Activated T-helper 2 cell treated with anti-CD3 and anti-CD28 coated beads, Interferon-gamma antibody, Interleukin-2, Interleukin-4, amounts not matched to agents 10 μg/mL and 5 μg/mL and 100 μg/mL, durations not matched to agents 14 hours and 24 hours and 36 hours (primary cell): ENCODE measurements at regions not wholly inside any gene's neighbourhood (a gene's known extent, or its start where the extent isn't known, plus 50 kb on each side); places are given as distances from the start of the nearest gene placed in this dataset.
"Not testable (repeated sequence)": the region's sequence is repeated elsewhere in the genome, so short reads cannot be mapped to it uniquely, and the experiment has no call there.

ENCODE experiments used
- DNase-seq: peaks from one replicate; pipeline ENCODE4 v3.0.0; 2021; ENCODE audit warnings: low spot score
- H3K27ac Mint-ChIP-seq: one replicate; pipeline ENCODE4 v1.8.0; 2021; ENCODE audit warnings: mixed read lengths
- H3K27me3 Mint-ChIP-seq: one replicate; pipeline ENCODE4 v1.8.0; 2021; ENCODE audit warnings: low read depth, mixed read lengths
- H3K36me3 Mint-ChIP-seq: one replicate; pipeline ENCODE4 v1.8.0; 2021; ENCODE audit warnings: low read depth, mixed read lengths
- H3K4me1 Mint-ChIP-seq: one replicate; pipeline ENCODE4 v1.8.0; 2021; ENCODE audit warnings: low read depth, mixed read lengths
- H3K4me3 Mint-ChIP-seq: one replicate; pipeline ENCODE4 v1.8.0; 2021; ENCODE audit warnings: low read depth, mild to moderate bottlenecking, moderate library complexity, mixed read lengths
- H3K9me3 Mint-ChIP-seq: one replicate; pipeline ENCODE4 v1.8.0; 2021; ENCODE audit warnings: mixed read lengths
- intact Hi-C: fragments of 100-400 bp; cut with micrococcal nuclease; formaldehyde crosslinking; loops from one replicate; pipeline ENCODE4 v1.15.1; 2023

DNA sequence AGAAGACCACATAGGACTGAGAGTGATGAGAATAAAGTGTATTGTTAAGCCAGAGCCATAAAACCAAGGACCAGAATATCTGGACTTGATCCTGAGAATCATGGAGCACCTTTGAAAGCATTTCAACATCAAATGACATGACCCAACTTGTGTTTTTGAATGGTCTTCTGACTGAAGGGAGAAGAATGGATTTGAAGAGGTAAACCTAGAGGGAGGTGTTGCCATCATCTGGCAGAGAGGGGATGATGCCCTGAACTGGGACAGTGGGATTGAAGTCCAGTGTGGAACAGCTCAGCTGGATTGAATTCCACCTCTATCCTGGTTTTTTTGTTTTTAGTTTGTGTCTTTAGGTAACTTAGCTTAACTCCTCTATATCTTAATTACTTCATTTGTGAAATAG is 570.0 kb downstream of the TBC1D32 start:
- DNase-seq: no peak
- Mint-ChIP-seq H3K4me1 (no peaks in the 10 kb centered on the region), H3K27ac (no peak overlapping the region), H3K36me3 (no peaks in the 10 kb centered on the region), H3K4me3 (no peak overlapping the region), H3K9me3 (no peaks in the 10 kb centered on the region), H3K27me3 (no peaks in the 10 kb centered on the region)
- intact Hi-C loops: no loop called here

DNA sequence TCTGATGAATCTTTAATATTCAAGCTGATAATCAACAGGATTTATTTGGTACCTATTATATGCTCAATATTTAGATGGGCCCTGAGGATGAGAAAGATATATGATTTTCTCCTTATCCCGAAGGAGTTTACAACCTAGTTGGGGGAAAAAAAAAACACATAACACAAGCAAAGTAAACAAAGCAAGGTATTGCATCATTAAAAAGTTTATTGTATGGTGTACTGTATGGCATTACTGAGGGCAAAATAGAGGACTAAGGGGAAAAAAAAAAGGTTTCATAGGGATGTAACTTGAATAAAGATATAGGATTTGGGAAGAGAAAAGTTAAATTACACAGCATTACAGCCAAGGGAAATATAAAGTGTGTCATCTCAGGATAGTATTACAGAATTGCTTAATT is 574.7 kb downstream of the TBC1D32 start:
- no peaks in the 10 kb centered on the region for H3K4me1 Mint-ChIP-seq
- H3K9me3 Mint-ChIP-seq: no peaks in the 10 kb centered on the region
- no peaks in the 10 kb centered on the region for H3K27me3 Mint-ChIP-seq
- intact Hi-C loops: no loop called here
- no peak overlapping the region for H3K27ac Mint-ChIP-seq
- H3K4me3 Mint-ChIP-seq: no peak overlapping the region
- DNase-seq: no peak
- no peaks in the 10 kb centered on the region for H3K36me3 Mint-ChIP-seq

- H3K4me3 Mint-ChIP-seq, DNase-seq, H3K27ac Mint-ChIP-seq, intact Hi-C loops, H3K4me1 Mint-ChIP-seq, H3K36me3 Mint-ChIP-seq, H3K27me3 Mint-ChIP-seq, H3K9me3 Mint-ChIP-seq: not testable (repeated sequence)
Observed at GRCh38 chr6:120748574-120748973, 585.7 kb downstream of the TBC1D32 start.

- no peak for DNase-seq
- intact Hi-C loops: no loop called here
- H3K27ac Mint-ChIP-seq: no peak overlapping the region
- no peak overlapping the region for H3K4me3 Mint-ChIP-seq
- no peaks in the 10 kb centered on the region for H3K36me3 Mint-ChIP-seq
- H3K27me3 Mint-ChIP-seq: no peaks in the 10 kb centered on the region
- no peaks in the 10 kb centered on the region for H3K4me1 Mint-ChIP-seq
- no peaks in the 10 kb centered on the region for H3K9me3 Mint-ChIP-seq
Observed at GRCh38 chr6:120736740-120737139, 597.5 kb downstream of the TBC1D32 start.

- intact Hi-C loops: no loop called here
- H3K9me3 Mint-ChIP-seq: no peaks in the 10 kb centered on the region
- H3K4me1 Mint-ChIP-seq: no peaks in the 10 kb centered on the region
- no peak overlapping the region for H3K4me3 Mint-ChIP-seq
- H3K27ac Mint-ChIP-seq: no peak overlapping the region
- no peak for DNase-seq
- H3K36me3 Mint-ChIP-seq: no peaks in the 10 kb centered on the region
- H3K27me3 Mint-ChIP-seq: no peaks in the 10 kb centered on the region
Observed at GRCh38 chr6:120735641-120736040, 598.6 kb downstream of the TBC1D32 start.

DNA sequence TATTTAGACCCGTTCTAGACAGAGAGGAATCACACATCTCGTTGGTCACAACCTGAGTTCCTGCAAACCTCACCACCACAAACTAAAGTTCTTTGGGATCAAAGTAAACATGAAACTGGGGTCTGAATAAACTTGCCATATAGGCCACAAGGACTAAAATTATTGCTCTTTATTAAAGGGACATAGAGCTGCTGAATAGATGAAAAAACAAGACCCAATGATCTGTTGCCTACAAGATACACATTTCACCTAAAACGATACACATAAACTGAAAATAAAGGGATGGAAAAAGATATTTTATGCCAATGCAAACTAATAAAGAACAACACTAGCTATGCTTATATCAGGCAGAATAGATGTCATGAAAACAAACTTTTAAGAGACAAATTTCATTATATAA is 623.0 kb downstream of the TBC1D32 start:
- peaks cover 40% of the 10 kb centered on the region for H3K9me3 Mint-ChIP-seq
- no peak overlapping the region for H3K27ac Mint-ChIP-seq
- H3K4me3 Mint-ChIP-seq: no peak overlapping the region
- intact Hi-C loops: no loop called here
- no peaks in the 10 kb centered on the region for H3K4me1 Mint-ChIP-seq
- H3K36me3 Mint-ChIP-seq: no peaks in the 10 kb centered on the region
- DNase-seq: no peak
- H3K27me3 Mint-ChIP-seq: no peaks in the 10 kb centered on the region

DNA sequence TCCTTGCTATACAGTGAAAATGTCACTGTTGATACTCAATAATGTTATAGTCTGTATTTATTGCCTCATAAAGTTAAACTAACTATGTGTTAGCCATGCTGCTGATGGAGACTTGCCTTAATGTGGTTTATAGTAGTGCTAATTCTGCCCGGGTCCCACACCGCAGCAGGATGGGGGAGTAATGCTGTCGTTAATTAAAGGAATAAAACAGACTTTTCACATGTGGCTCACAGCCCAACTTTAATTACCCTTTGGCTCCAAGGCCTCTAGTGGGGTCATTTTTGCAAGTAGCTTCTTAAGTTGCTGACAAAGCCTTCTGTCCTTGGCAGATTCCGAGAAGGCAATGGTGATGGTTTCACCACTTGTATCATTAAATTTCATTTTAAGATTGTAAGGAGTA is 634.3 kb downstream of the TBC1D32 start:
- Mint-ChIP-seq H3K27me3 (no peaks in the 10 kb centered on the region), H3K36me3 (no peaks in the 10 kb centered on the region), H3K27ac (no peak overlapping the region), H3K4me3 (no peak overlapping the region), H3K9me3 (peaks cover 4% of the 10 kb centered on the region), H3K4me1 (no peaks in the 10 kb centered on the region)
- intact Hi-C loops: no loop called here
- no peak for DNase-seq

GRCh38 chr6:120686492-120686891 is 647.8 kb downstream of the TBC1D32 start:
- Mint-ChIP-seq H3K36me3 (no peaks in the 10 kb centered on the region), H3K27ac (no peak overlapping the region), H3K4me1 (no peaks in the 10 kb centered on the region), H3K9me3 (no peaks in the 10 kb centered on the region), H3K4me3 (no peak overlapping the region), H3K27me3 (no peaks in the 10 kb centered on the region)
- DNase-seq: no peak
- intact Hi-C loops: no loop called here

DNA sequence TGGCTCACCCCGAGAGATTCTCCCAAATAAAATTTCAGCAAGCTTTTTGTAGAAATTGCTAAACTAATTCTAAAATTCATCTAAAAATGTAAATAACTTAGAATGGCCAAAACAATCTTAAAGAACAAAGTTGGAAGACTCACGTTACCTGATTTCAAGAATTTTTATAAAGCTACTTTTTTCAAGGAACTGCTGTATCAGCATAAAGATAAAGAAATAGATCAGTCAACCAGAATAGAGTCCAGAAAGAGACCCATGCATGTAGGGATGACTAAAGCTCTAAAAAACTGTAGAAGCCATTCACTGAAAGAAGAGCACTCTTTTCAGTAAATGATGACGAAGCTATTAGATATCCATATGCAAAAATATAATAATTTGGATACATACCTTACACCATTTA is 652.1 kb downstream of the TBC1D32 start:
- Mint-ChIP-seq H3K36me3 (no peaks in the 10 kb centered on the region), H3K9me3 (peaks cover 4% of the 10 kb centered on the region), H3K27me3 (no peaks in the 10 kb centered on the region), H3K27ac (no peak overlapping the region), H3K4me1 (no peaks in the 10 kb centered on the region), H3K4me3 (no peak overlapping the region)
- DNase-seq: no peak
- intact Hi-C loops: no loop called here

- H3K36me3 Mint-ChIP-seq: no peaks in the 10 kb centered on the region
- no peaks in the 10 kb centered on the region for H3K4me1 Mint-ChIP-seq
- H3K4me3 Mint-ChIP-seq: no peak overlapping the region
- no peaks in the 10 kb centered on the region for H3K27me3 Mint-ChIP-seq
- intact Hi-C loops: no loop called here
- peaks cover 7% of the 10 kb centered on the region for H3K9me3 Mint-ChIP-seq
- no peak for DNase-seq
- H3K27ac Mint-ChIP-seq: no peak overlapping the region
Observed at GRCh38 chr6:120681204-120681603, 653.1 kb downstream of the TBC1D32 start.

- peaks cover 5% of the 10 kb centered on the region for H3K9me3 Mint-ChIP-seq
- no peaks in the 10 kb centered on the region for H3K27me3 Mint-ChIP-seq
- no peak for DNase-seq
- H3K27ac Mint-ChIP-seq: no peak overlapping the region
- no peaks in the 10 kb centered on the region for H3K4me1 Mint-ChIP-seq
- intact Hi-C loops: no loop called here
- H3K4me3 Mint-ChIP-seq: no peak overlapping the region
- no peaks in the 10 kb centered on the region for H3K36me3 Mint-ChIP-seq
Observed at GRCh38 chr6:120675886-120676285, 658.4 kb downstream of the TBC1D32 start.

DNA sequence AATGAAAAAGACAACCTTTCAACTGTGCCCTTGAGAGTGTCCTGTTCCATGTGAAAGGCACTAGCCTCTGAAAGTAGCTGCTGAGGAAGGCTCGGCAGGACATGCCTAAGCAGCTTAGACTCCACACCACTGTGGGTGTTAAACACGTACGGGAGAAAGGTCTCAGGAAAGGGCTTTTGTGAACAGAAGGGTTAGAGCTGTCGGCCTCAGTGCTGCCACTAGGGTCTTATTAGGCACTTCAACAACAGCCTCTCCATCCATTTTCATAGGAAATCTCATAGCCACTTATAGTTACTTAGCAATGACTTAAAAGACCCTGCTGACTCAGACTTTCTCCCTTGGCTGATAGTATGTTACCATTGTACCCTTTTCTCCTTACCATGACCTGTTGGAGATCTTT is 662.8 kb downstream of the TBC1D32 start:
- DNase-seq: no peak
- Mint-ChIP-seq H3K36me3 (no peaks in the 10 kb centered on the region), H3K9me3 (peaks cover 19% of the 10 kb centered on the region), H3K27ac (no peak overlapping the region), H3K27me3 (no peaks in the 10 kb centered on the region), H3K4me3 (no peak overlapping the region), H3K4me1 (no peaks in the 10 kb centered on the region)
- intact Hi-C loops: no loop called here

- Mint-ChIP-seq H3K9me3 (peaks cover 10% of the 10 kb centered on the region), H3K4me1 (no peaks in the 10 kb centered on the region), H3K27ac (no peak overlapping the region)
Observed at GRCh38 chr6:120652506-120652905, 681.8 kb downstream of the TBC1D32 start.

GRCh38 chr6:120648713-120649112 is 685.6 kb downstream of the TBC1D32 start:
- intact Hi-C loops: no loop called here
- Mint-ChIP-seq H3K4me1 (no peaks in the 10 kb centered on the region), H3K36me3 (no peaks in the 10 kb centered on the region), H3K9me3 (peaks cover 10% of the 10 kb centered on the region), H3K27ac (no peak overlapping the region), H3K4me3 (no peak overlapping the region), H3K27me3 (no peaks in the 10 kb centered on the region)
- DNase-seq: no peak

More at GRCh38 chr6:120652506-120652905, 681.8 kb downstream of the TBC1D32 start:
- Mint-ChIP-seq H3K27me3 (no peaks in the 10 kb centered on the region), H3K36me3 (no peaks in the 10 kb centered on the region), H3K4me3 (no peak overlapping the region)
- DNase-seq: no peak
- intact Hi-C loops: no loop called here
